Right atrium auricular region (tissue), 2 donors: ENCODE measurements at regions not wholly inside any gene's neighbourhood (a gene's known extent, or its start where the extent isn't known, plus 50 kb on each side); places are given as distances from the start of the nearest gene placed in this dataset.
"Not testable (repeated sequence)": the region's sequence is repeated elsewhere in the genome, so short reads cannot be mapped to it uniquely, and the experiment has no call there.

ENCODE experiments used
- DNase-seq: peaks from one replicate; pipeline ENCODE4 v3.0.0-alpha.2; 2019; ENCODE audit warnings: low spot score
- H3K27ac ChIP-seq, 2 donors: fragments of 200-600 bp; sonication (generic); 1 replicate in 1 of 2; 2 replicates in 1 of 2; pipeline ENCODE4 v1.5.1; 2016 to 2019
- H3K27me3 ChIP-seq, 2 donors: fragments of 200-600 bp; sonication (generic); one replicate each; pipeline versions ENCODE4 v1.5.1 to v1.6.0; 2017 to 2019
- H3K36me3 ChIP-seq: fragments of 200-600 bp; sonication (generic); one replicate; pipeline ENCODE4 v1.5.1; 2016
- H3K4me1 ChIP-seq, 2 donors: fragments of 200-600 bp; sonication (generic); one replicate each; pipeline versions ENCODE4 v1.5.1 to v1.6.0; 2017 to 2019
- H3K4me3 ChIP-seq, 2 donors: fragments of 200-600 bp; sonication (generic); 1 replicate in 1 of 2; 2 replicates in 1 of 2; pipeline ENCODE4 v1.5.1; 2017 to 2019; ENCODE audit warnings: mild to moderate bottlenecking in 1 of 2, moderate library complexity in 1 of 2
- H3K9me3 ChIP-seq, 2 donors: fragments of 200-600 bp; sonication (generic); one replicate each; pipeline ENCODE4 v1.5.1; 2019
- CTCF ChIP-seq, 2 donors: fragments of 200-600 bp; sonication (generic); IDR thresholded peaks; one replicate each; pipeline ENCODE4 v1.5.1; 2019; ENCODE audit warnings: antibody characterized with exemption in 2 of 2

GRCh38 chr7:65463184-65463583, 89.5 kb downstream of the ZNF92 start:
- Histone ChIP-seq H3K36me3 (no peaks in the 10 kb centered on the region), H3K27ac (no peak overlapping the region), H3K4me3 (no peak overlapping the region), H3K4me1 (no peaks in the 10 kb centered on the region), H3K27me3 (no peaks in the 10 kb centered on the region), H3K9me3 (no peaks in the 10 kb centered on the region)
- DNase-seq, result no peak
- no peak for TF ChIP-seq CTCF (IDR thresholded peaks at IDR 0.05)

- not testable (repeated sequence) for H3K4me1 ChIP-seq, H3K27ac ChIP-seq, DNase-seq, H3K9me3 ChIP-seq, H3K27me3 ChIP-seq, H3K4me3 ChIP-seq, H3K36me3 ChIP-seq
Measured at GRCh38 chr7:65469919-65470558, 96.4 kb downstream of the ZNF92 start.

- no peak for DNase-seq
- H3K27ac ChIP-seq, result no peak overlapping the region
- H3K4me1 ChIP-seq, result no peaks in the 10 kb centered on the region
- H3K27me3 ChIP-seq, result no peaks in the 10 kb centered on the region
- TF ChIP-seq CTCF (IDR thresholded peaks at IDR 0.05), result no peak
- H3K9me3 ChIP-seq, result no peaks in the 10 kb centered on the region
- no peaks in the 10 kb centered on the region for H3K36me3 ChIP-seq
- H3K4me3 ChIP-seq, result no peak overlapping the region
Measured at GRCh38 chr7:65471587-65471986, 97.9 kb downstream of the ZNF92 start.

GRCh38 chr7:65475040-65475726, 101.5 kb downstream of the ZNF92 start:
- no peak for DNase-seq
- Histone ChIP-seq H3K4me3 (no peak overlapping the region), H3K36me3 (no peaks in the 10 kb centered on the region), H3K27me3 (no peaks in the 10 kb centered on the region), H3K27ac (no peak overlapping the region), H3K9me3 (no peaks in the 10 kb centered on the region), H3K4me1 (no peaks in the 10 kb centered on the region)
- TF ChIP-seq CTCF (IDR thresholded peaks at IDR 0.05), result no peak

GRCh38 chr7:65475734-65476319, 102.2 kb downstream of the ZNF92 start:
- Histone ChIP-seq H3K4me1 (no peaks in the 10 kb centered on the region), H3K27ac (no peak overlapping the region), H3K9me3 (no peaks in the 10 kb centered on the region), H3K4me3 (no peak overlapping the region), H3K27me3 (no peaks in the 10 kb centered on the region), H3K36me3 (no peaks in the 10 kb centered on the region)
- no peak for DNase-seq
- no peak for TF ChIP-seq CTCF (IDR thresholded peaks at IDR 0.05)

- no peaks in the 10 kb centered on the region for H3K4me1 ChIP-seq
- no peaks in the 10 kb centered on the region for H3K27me3 ChIP-seq
- TF ChIP-seq CTCF (IDR thresholded peaks at IDR 0.05), result no peak
- H3K4me3 ChIP-seq, result no peak overlapping the region
- H3K27ac ChIP-seq, result no peak overlapping the region
- no peaks in the 10 kb centered on the region for H3K9me3 ChIP-seq
- no peaks in the 10 kb centered on the region for H3K36me3 ChIP-seq
- no peak for DNase-seq
Measured at GRCh38 chr7:65477326-65477725, 103.7 kb downstream of the ZNF92 start.
